ENCODE measurements at regions not wholly inside any gene's neighbourhood (a gene's known extent, or its start where the extent isn't known, plus 50 kb on each side); places are given as distances from the start of the nearest gene placed in this dataset.

DNA sequence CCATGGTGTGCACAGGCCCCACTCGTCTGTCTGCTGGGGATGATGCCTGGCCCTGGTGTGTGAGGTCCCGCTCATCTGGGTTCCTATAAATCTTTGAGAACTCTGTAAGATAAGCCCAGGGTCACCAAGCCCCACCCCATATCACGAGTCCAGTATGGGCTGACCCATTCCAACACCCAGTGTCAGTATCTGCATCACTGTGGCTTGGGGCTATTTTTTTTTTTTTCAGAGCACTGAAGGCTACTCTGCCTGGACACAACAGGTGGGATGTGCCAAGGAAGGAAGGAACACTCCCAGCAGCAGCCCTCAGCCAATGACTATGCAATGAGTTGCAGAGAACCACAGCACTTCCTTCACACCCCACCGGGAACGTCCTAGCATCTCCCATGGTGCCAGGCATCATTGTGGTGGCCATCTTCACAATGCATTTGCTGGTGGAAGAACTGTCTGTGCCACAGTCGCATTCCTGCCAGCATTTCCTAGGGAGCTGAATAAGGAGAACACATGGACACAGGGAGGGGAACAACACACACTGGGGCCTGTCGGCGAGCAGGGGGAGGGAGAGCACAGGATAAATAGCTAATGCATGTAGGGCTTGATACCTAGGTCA is 83.1 kb upstream of the TSHZ3 start:
- H3K9me3 Mint-ChIP-seq (ENCODE audit: low read depth) = peaks cover 3% of the 10 kb centered on the region
- DNase-seq (ENCODE audit: low spot score, unreplicated experiment) = no peak

DNA sequence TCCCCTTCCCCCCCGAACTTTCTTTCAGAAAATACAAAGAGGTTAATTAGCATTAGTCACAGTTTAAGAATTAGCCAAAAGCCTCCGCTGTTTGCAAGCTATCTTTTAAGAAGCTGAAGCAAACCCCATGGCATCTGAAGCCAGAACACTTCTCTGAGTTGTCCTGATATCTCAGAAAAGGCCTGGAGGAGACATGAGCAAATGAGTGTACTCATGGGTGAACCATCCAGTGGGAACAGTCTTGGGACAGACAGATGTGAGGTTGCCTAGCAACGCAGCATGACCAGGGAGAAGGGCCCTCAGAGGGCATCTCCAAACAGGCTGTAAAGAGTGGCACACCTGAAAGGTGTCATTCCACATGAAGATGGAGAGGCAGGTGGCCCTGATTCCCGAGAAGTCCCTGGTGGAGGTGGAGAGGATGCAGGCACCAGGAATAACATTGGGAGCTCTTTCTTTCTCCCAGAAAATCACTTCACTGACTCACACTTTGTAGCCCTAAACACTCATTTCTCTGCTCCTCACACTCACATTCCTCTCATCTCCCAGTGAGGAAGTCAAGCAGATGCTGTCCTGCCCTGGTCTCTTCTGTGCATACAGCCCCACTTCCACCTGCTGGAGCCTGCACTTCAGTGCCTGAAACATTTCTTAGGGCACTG is 87.0 kb upstream of the TSHZ3 start:
- no peak overlapping the region for H3K4me3 Mint-ChIP-seq (ENCODE audit: low read depth)
- H3K27me3 Mint-ChIP-seq = peaks cover 11% of the 10 kb centered on the region
- H3K9me3 Mint-ChIP-seq (ENCODE audit: low read depth) = peaks cover 3% of the 10 kb centered on the region
- no peak for DNase-seq (ENCODE audit: low spot score, unreplicated experiment)
- TF ChIP-seq, protein P1, sequence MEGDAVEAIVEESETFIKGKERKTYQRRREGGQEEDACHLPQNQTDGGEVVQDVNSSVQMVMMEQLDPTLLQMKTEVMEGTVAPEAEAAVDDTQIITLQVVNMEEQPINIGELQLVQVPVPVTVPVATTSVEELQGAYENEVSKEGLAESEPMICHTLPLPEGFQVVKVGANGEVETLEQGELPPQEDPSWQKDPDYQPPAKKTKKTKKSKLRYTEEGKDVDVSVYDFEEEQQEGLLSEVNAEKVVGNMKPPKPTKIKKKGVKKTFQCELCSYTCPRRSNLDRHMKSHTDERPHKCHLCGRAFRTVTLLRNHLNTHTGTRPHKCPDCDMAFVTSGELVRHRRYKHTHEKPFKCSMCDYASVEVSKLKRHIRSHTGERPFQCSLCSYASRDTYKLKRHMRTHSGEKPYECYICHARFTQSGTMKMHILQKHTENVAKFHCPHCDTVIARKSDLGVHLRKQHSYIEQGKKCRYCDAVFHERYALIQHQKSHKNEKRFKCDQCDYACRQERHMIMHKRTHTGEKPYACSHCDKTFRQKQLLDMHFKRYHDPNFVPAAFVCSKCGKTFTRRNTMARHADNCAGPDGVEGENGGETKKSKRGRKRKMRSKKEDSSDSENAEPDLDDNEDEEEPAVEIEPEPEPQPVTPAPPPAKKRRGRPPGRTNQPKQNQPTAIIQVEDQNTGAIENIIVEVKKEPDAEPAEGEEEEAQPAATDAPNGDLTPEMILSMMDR (IDR thresholded peaks at IDR 0.05; ENCODE audit: unreplicated experiment) = no peak
- no peak overlapping the region for H3K27ac Mint-ChIP-seq
- H3K4me1 Mint-ChIP-seq (ENCODE audit: low read depth) = no peaks in the 10 kb centered on the region
- H3K36me3 Mint-ChIP-seq (ENCODE audit: insufficient read depth) = no peaks in the 10 kb centered on the region

More for the DNA sequence above, 83.1 kb upstream of the TSHZ3 start:
- Mint-ChIP-seq H3K4me3 (ENCODE audit: low read depth) (no peak overlapping the region), H3K4me1 (ENCODE audit: low read depth) (no peaks in the 10 kb centered on the region), H3K27ac (no peak overlapping the region), H3K27me3 (peaks cover 3% of the 10 kb centered on the region), H3K36me3 (ENCODE audit: insufficient read depth) (no peaks in the 10 kb centered on the region)
- TF ChIP-seq, protein P1 (IDR thresholded peaks at IDR 0.05; ENCODE audit: unreplicated experiment) = no peak

DNA sequence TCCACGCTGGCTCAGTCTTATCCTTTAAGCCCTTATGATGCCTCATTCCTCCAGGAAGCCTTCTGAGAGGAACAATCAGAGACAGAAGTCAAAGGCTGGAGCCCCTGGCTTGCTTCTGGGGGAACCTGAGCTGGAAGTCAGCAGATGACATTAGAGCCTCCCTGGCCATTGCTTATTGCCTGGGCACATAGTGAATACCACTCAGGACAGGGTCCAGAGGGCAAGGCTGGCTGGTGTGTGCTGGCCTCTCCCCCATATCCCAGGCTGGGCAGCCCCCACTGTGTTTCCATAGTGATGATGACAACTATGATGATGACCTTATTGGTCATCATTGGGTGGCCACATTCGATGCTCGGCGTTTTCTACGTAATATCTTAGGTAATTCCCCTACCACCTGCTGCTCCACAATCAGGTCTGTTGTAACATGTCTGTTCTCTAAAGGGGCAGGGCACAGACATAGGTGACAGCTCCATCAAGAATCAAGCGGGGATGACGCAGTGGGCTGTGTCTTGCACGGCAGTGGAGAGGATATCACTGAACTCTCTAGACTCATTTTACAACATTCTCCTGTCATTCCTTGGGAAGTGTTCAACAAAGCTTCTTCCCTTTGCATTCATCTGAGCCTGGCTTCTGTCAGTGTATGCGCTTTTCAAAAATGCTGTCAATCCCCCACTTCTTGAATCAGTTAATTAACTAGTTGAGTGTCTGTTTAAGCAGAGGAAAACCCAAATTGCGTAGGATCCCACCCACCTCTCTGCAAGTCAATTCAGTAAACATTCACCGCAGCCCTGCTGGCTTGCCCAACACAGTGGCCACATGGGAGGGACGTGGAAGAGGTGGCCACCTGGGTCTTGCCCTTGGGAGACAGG is 89.4 kb upstream of the TSHZ3 start:
- DNase-seq (ENCODE audit: low spot score, unreplicated experiment) = no peak
- Mint-ChIP-seq H3K4me3 (ENCODE audit: low read depth) (no peak overlapping the region), H3K4me1 (ENCODE audit: low read depth) (no peaks in the 10 kb centered on the region), H3K9me3 (ENCODE audit: low read depth) (peaks cover 3% of the 10 kb centered on the region), H3K27ac (no peak overlapping the region), H3K27me3 (peaks cover 8% of the 10 kb centered on the region), H3K36me3 (ENCODE audit: insufficient read depth) (no peaks in the 10 kb centered on the region)
- TF ChIP-seq, protein P1 (IDR thresholded peaks at IDR 0.05; ENCODE audit: unreplicated experiment) = no peak

DNA sequence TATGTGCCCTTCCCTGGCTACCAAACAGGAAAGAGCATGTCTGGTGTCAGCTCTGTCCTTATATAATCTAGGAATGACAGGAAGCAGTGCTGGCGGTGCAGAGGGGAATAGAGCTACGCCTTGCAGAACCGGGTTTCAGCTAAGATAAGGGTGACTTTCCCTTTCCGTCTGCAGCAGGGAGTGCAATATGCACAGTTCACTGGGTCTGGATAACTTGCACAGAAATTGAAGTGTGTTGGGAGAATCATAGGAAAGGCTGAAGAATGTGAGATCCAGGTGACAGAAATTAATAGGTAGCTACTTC is 90.0 kb upstream of the TSHZ3 start:
- Mint-ChIP-seq H3K4me3 (ENCODE audit: low read depth) (no peak overlapping the region), H3K27me3 (peaks cover 8% of the 10 kb centered on the region), H3K27ac (no peak overlapping the region), H3K36me3 (ENCODE audit: insufficient read depth) (no peaks in the 10 kb centered on the region), H3K4me1 (ENCODE audit: low read depth) (no peaks in the 10 kb centered on the region), H3K9me3 (ENCODE audit: low read depth) (peaks cover 5% of the 10 kb centered on the region)
- TF ChIP-seq, protein P1 (IDR thresholded peaks at IDR 0.05; ENCODE audit: unreplicated experiment) = no peak
- DNase-seq (ENCODE audit: low spot score, unreplicated experiment) = no peak

DNA sequence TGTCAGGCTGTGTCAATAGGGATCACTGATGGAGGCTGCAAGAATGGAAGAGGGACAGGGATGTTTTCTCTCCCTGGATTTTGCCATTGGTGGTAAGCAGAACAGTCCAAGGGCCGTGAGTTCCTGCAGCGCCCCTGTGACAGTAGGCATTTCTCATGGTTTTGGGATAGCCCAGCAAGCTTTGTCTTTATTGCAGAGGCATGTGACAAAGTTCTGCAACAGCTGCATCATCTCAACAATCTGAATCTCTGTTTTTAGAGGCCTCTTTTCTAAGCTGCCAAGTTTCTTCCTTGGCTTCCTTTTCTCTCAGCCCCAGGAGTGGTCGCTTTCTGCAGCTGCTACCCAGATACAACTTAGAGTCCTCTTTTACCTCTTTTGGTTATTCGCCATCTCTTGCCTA is 95.7 kb upstream of the TSHZ3 start:
- no peaks in the 10 kb centered on the region for H3K36me3 Mint-ChIP-seq (ENCODE audit: insufficient read depth)
- DNase-seq (ENCODE audit: low spot score, unreplicated experiment) = no peak
- H3K4me1 Mint-ChIP-seq (ENCODE audit: low read depth) = no peaks in the 10 kb centered on the region
- H3K4me3 Mint-ChIP-seq (ENCODE audit: low read depth) = no peak overlapping the region
- H3K27me3 Mint-ChIP-seq = no peaks in the 10 kb centered on the region
- TF ChIP-seq, protein P1 (IDR thresholded peaks at IDR 0.05; ENCODE audit: unreplicated experiment) = no peak
- no peak overlapping the region for H3K27ac Mint-ChIP-seq
- peaks cover 5% of the 10 kb centered on the region for H3K9me3 Mint-ChIP-seq (ENCODE audit: low read depth)
